GM19397 (cell line): ENCODE measurements at regions not wholly inside any gene's neighbourhood (a gene's known extent, or its start where the extent isn't known, plus 50 kb on each side); places are given as distances from the start of the nearest gene placed in this dataset.
"Not testable (repeated sequence)": the region's sequence is repeated elsewhere in the genome, so short reads cannot be mapped to it uniquely, and the experiment has no call there.

ENCODE experiments used
- ATAC-seq: cut with Tn5 transposase; IDR thresholded peaks from one replicate; pipeline ENCODE4 v1.9.1; 2021; ENCODE audit warnings: mild to moderate bottlenecking, moderate library complexity; ENCODE audit not compliant: unreplicated experiment

GRCh38 chr12:31822761-31823160 lies 93.9 kb upstream of the AMN1 start:
- ATAC-seq = no peak

GRCh38 chr12:31821484-31821883 lies 92.7 kb upstream of the AMN1 start:
- ATAC-seq = no peak

- ATAC-seq = no peak
These were observed 92.0 kb upstream of the AMN1 start for GRCh38 chr12:31820832-31821231.

GRCh38 chr12:31819427-31819826 lies 90.6 kb upstream of the AMN1 start:
- ATAC-seq = no peak

GRCh38 chr12:31818623-31819268 lies 89.9 kb upstream of the AMN1 start:
- no peak for ATAC-seq

- ATAC-seq = no peak
These were observed 88.3 kb upstream of the AMN1 start for GRCh38 chr12:31817120-31817519.

- no peak for ATAC-seq
These were observed 86.3 kb upstream of the AMN1 start for GRCh38 chr12:31815096-31815495.

GRCh38 chr12:31813305-31813704 lies 84.5 kb upstream of the AMN1 start:
- ATAC-seq = no peak

GRCh38 chr12:31807773-31808097 lies 78.9 kb upstream of the AMN1 start:
- ATAC-seq = no peak

- ATAC-seq = not testable (repeated sequence)
These were observed 78.4 kb upstream of the AMN1 start for GRCh38 chr12:31807081-31807772.

GRCh38 chr12:31805681-31806080 lies 76.9 kb upstream of the AMN1 start:
- ATAC-seq = not testable (repeated sequence)

GRCh38 chr12:31804707-31805106 lies 75.9 kb upstream of the AMN1 start:
- not testable (repeated sequence) for ATAC-seq

- no peak for ATAC-seq
These were observed 75.3 kb upstream of the AMN1 start for GRCh38 chr12:31804185-31804504.

GRCh38 chr12:31803306-31804184 lies 74.7 kb upstream of the AMN1 start:
- ATAC-seq = no peak

GRCh38 chr12:31801872-31802271 lies 73.1 kb upstream of the AMN1 start:
- no peak for ATAC-seq

- no peak for ATAC-seq
These were observed 68.5 kb upstream of the AMN1 start for GRCh38 chr12:31797230-31797872.

GRCh38 chr12:31796270-31796951 lies 67.6 kb upstream of the AMN1 start:
- no peak for ATAC-seq

GRCh38 chr12:31794745-31795144 lies 65.9 kb upstream of the AMN1 start:
- ATAC-seq = no peak

- ATAC-seq = not testable (repeated sequence)
These were observed 62.4 kb upstream of the AMN1 start for GRCh38 chr12:31791265-31791664.

GRCh38 chr12:31790759-31791158 lies 61.9 kb upstream of the AMN1 start:
- no peak for ATAC-seq

- no peak for ATAC-seq
These were observed 56.5 kb upstream of the AMN1 start for GRCh38 chr12:31785318-31785717.
